Neural cell (in vitro differentiated cells): ENCODE measurements at regions not wholly inside any gene's neighbourhood (a gene's known extent, or its start where the extent isn't known, plus 50 kb on each side); places are given as distances from the start of the nearest gene placed in this dataset.

Experiments used
- H2AFZ ChIP-seq: fragments of 200-600, 300-800 bp; sonication (generic), shearing (Covaris generic); 2 replicates; pipeline ENCODE4 v1.6.0; 2014; ENCODE audit warnings: low read depth, mild to moderate bottlenecking, antibody characterized with exemption, low read length, moderate library complexity
- H3F3A ChIP-seq: fragments of 200-600 bp; shearing (Covaris generic); 2 replicates; pipeline ENCODE4 v1.6.1; 2016; ENCODE audit warnings: mild to moderate bottlenecking, moderate library complexity, mixed read lengths, antibody characterized with exemption, low read length; ENCODE audit not compliant: insufficient read depth, poor library complexity, severe bottlenecking
- H3K27ac ChIP-seq: fragments of 200-600, 300-800 bp; sonication (generic), shearing (Covaris generic); 2 replicates; pipeline ENCODE4 v1.5.1; 2014; ENCODE audit warnings: mild to moderate bottlenecking, low read length, moderate library complexity
- H3K27me3 ChIP-seq: fragments of 300-800, 200-600 bp; sonication (generic), shearing (Covaris generic); 2 replicates; pipeline ENCODE4 v1.6.0; 2014; ENCODE audit warnings: mild to moderate bottlenecking, low read depth, low read length, moderate library complexity; ENCODE audit not compliant: insufficient read depth
- H3K36me3 ChIP-seq: fragments of 300-800, 200-600 bp; sonication (generic), shearing (Covaris generic); 2 replicates; pipeline ENCODE4 v1.5.1; 2014; ENCODE audit warnings: mild to moderate bottlenecking, antibody characterized with exemption, low read length, moderate library complexity; ENCODE audit not compliant: insufficient read depth
- H3K4me2 ChIP-seq: fragments of 300-800, 200-600 bp; sonication (generic), shearing (Covaris generic); 2 replicates; pipeline ENCODE4 v1.6.0; 2014; ENCODE audit warnings: mild to moderate bottlenecking, low read length
- H3K4me3 ChIP-seq: fragments of 300-800, 200-600 bp; sonication (generic), shearing (Covaris generic); 2 replicates; pipeline ENCODE4 v1.5.1; 2014; ENCODE audit warnings: mild to moderate bottlenecking, low read length, moderate library complexity
- H3K79me2 ChIP-seq: fragments of 200-600 bp; shearing (Covaris generic); replicated peaks from 2 replicates; pipeline ENCODE4 v1.6.0; 2014; ENCODE audit warnings: mild to moderate bottlenecking, low read length, moderate library complexity; ENCODE audit not compliant: insufficient read depth
- H3K9ac ChIP-seq: fragments of 300-800, 200-600 bp; sonication (generic), shearing (Covaris generic); 2 replicates; pipeline ENCODE4 v1.6.1; 2016; ENCODE audit warnings: mild to moderate bottlenecking, low read length, mixed read lengths
- H3K9me2 ChIP-seq: fragments of 200-600 bp; shearing (Covaris generic); 2 replicates; pipeline ENCODE4 v1.6.1; 2016; ENCODE audit warnings: mild to moderate bottlenecking, low read length, mixed read lengths; ENCODE audit not compliant: insufficient read depth
- H3K9me3 ChIP-seq: fragments of 200-600, 300-800 bp; sonication (generic), shearing (Covaris generic); 2 replicates; pipeline ENCODE4 v1.6.1; 2016; ENCODE audit warnings: mild to moderate bottlenecking, mixed run types, low read length, moderate library complexity, mixed read lengths
- H4K20me1 ChIP-seq: fragments of 200-600 bp; shearing (Covaris generic); 2 replicates; pipeline ENCODE4 v1.6.1; 2016; ENCODE audit warnings: mild to moderate bottlenecking, mixed run types; ENCODE audit not compliant: insufficient read depth
- CTCF ChIP-seq: fragments of 450-650 bp; IDR thresholded peaks from 2 replicates; pipeline ENCODE4 v1.5.1; 2014; ENCODE audit warnings: antibody characterized with exemption, mild to moderate bottlenecking, moderate library complexity; ENCODE audit not compliant: poor library complexity, severe bottlenecking
- EP300 ChIP-seq: fragments of 450-650 bp; conservative IDR thresholded peaks from 2 replicates; pipeline ENCODE4 v1.6.1; 2014; ENCODE audit warnings: antibody characterized with exemption, mild to moderate bottlenecking, moderate library complexity; ENCODE audit not compliant: poor library complexity, severe bottlenecking
- EZH2 ChIP-seq: fragments of 200-600, 300-800 bp; shearing (Covaris generic), sonication (generic); IDR thresholded peaks from 2 replicates; pipeline ENCODE4 v1.6.1; 2014; ENCODE audit warnings: antibody characterized with exemption, low read length, borderline replicate concordance, mild to moderate bottlenecking; ENCODE audit not compliant: insufficient read depth, poor library complexity, severe bottlenecking
- MXI1 ChIP-seq: fragments of 450-650 bp; conservative IDR thresholded peaks from 2 replicates; pipeline ENCODE4 v1.6.1; 2014; ENCODE audit warnings: antibody characterized with exemption, mild to moderate bottlenecking; ENCODE audit not compliant: poor library complexity, severe bottlenecking
- POLR2AphosphoS5 ChIP-seq: IDR thresholded peaks from 2 replicates; pipeline ENCODE4 v1.6.1; 2012
- RAD21 ChIP-seq: fragments of 450-650 bp; conservative IDR thresholded peaks from 2 replicates; pipeline ENCODE4 v1.6.1; 2014; ENCODE audit warnings: antibody characterized with exemption, mild to moderate bottlenecking, moderate library complexity
- REST ChIP-seq: IDR thresholded peaks from 2 replicates; pipeline ENCODE4 v1.6.1; 2012; ENCODE audit warnings: borderline replicate concordance
- SMC3 ChIP-seq: fragments of 450-650 bp; conservative IDR thresholded peaks from 2 replicates; pipeline ENCODE4 v1.6.1; 2014; ENCODE audit warnings: antibody characterized with exemption, mild to moderate bottlenecking, moderate library complexity; ENCODE audit not compliant: poor library complexity
- TAF1 ChIP-seq: IDR thresholded peaks from 2 replicates; pipeline ENCODE4 v1.6.1; 2012; ENCODE audit warnings: low read depth

GRCh38 chr21:38921511-38922251 is 116.0 kb downstream of the ETS2 start:
- H3K79me2 ChIP-seq, result no peaks in the 10 kb centered on the region
- H3K9ac ChIP-seq, result no peak overlapping the region
- H2AFZ ChIP-seq, result no peak overlapping the region
- H4K20me1 ChIP-seq, result no peaks in the 10 kb centered on the region
- no peak overlapping the region for H3K4me3 ChIP-seq
- TF ChIP-seq CTCF (no peak), EZH2 (no peak), MXI1 (no peak), TAF1 (no peak), POLR2AphosphoS5 (no peak), EP300 (no peak), RAD21 (no peak), REST (no peak), SMC3 (no peak)
- H3K27me3 ChIP-seq, result no peaks in the 10 kb centered on the region
- no peaks in the 10 kb centered on the region for H3F3A ChIP-seq
- H3K36me3 ChIP-seq, result no peaks in the 10 kb centered on the region
- no peaks in the 10 kb centered on the region for H3K9me2 ChIP-seq
- H3K27ac ChIP-seq, result no peak overlapping the region
- H3K9me3 ChIP-seq, result no peaks in the 10 kb centered on the region
- H3K4me2 ChIP-seq, result no peak overlapping the region

- H3K36me3 ChIP-seq, result no peaks in the 10 kb centered on the region
- no peaks in the 10 kb centered on the region for H3K27me3 ChIP-seq
- H3K9me2 ChIP-seq, result no peaks in the 10 kb centered on the region
- TF ChIP-seq EP300, result no peak
- TF ChIP-seq REST, result no peak
- no peak for TF ChIP-seq CTCF
- no peak for TF ChIP-seq TAF1
- TF ChIP-seq EZH2, result no peak
- no peak for TF ChIP-seq MXI1
- TF ChIP-seq POLR2AphosphoS5, result no peak
- TF ChIP-seq SMC3, result no peak
- TF ChIP-seq RAD21, result no peak
- H3K9me3 ChIP-seq, result no peaks in the 10 kb centered on the region
- H3K79me2 ChIP-seq, result no peaks in the 10 kb centered on the region
- H3K27ac ChIP-seq, result no peak overlapping the region
- no peaks in the 10 kb centered on the region for H3F3A ChIP-seq
- H2AFZ ChIP-seq, result no peak overlapping the region
- no peak overlapping the region for H3K9ac ChIP-seq
- no peaks in the 10 kb centered on the region for H4K20me1 ChIP-seq
- no peak overlapping the region for H3K4me3 ChIP-seq
- no peak overlapping the region for H3K4me2 ChIP-seq
Measured at GRCh38 chr21:38920631-38921398, 115.1 kb downstream of the ETS2 start.
